ENCODE measurements at regions not wholly inside any gene's neighbourhood (a gene's known extent, or its start where the extent isn't known, plus 50 kb on each side); places are given as distances from the start of the nearest gene placed in this dataset.

DNA sequence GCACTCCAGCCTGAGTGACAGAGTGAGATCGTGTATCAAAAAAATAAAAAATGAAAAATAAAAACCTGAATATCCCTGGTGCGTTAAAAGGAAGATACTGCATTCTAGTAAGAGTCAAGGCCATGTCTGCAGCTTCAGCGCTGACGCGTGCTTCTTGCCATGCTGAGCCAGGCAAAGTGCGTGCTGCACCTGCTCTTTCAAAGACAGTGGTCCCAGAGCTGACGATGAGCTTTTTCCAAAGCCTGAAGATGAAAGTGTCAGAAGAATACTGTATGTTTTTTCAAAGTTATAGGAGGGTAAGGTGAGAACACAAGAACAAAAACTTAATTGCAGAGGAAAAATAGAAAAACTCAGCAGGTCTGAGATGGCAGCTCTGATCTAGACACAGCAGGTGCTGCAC, 115.1 kb downstream of the RNASET2 start:
- H3K27ac ChIP-seq: no peak overlapping the region
- no peaks in the 10 kb centered on the region for H3K36me3 ChIP-seq
- no peaks in the 10 kb centered on the region for H3K4me1 ChIP-seq
- ATAC-seq (ENCODE audit: low FRiP score in 2 of 2) (no peak), DNase-seq (no peak)
- no peak overlapping the region for H3K4me3 ChIP-seq
- H3K9me3 ChIP-seq: no peaks in the 10 kb centered on the region
- 89 to 95% methylated on average over 7 of the region's 7 CpGs for WGBS, 2 donors
- H3K27me3 ChIP-seq: no peaks in the 10 kb centered on the region
- TF ChIP-seq EP300 (IDR thresholded peaks at IDR 0.05) (no peak), POLR2A (IDR thresholded peaks at IDR 0.05) (no peak), POLR2AphosphoS5 (IDR thresholded peaks at IDR 0.05) (no peak), CTCF (IDR thresholded peaks at IDR 0.05) (no peak)

DNA sequence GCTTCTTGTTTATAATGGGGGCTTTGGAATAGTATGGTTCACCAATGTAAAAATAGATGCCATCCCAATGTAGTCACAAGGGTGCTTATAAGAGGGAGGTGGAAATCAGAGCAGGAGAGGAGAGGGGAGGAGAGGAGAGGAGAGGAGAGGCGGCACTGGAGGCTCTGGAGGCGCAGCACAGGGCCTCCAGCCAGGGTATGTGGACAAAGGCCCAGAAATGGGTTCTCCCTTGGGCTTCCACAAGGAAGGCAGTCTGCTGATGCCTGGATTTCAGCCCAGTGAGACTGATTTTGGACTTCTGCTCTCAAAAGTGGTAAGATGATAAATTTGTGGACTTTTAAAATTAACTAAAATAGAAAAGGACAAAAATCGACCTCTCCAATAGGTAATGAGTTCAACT, 116.8 kb downstream of the RNASET2 start:
- TF ChIP-seq EP300 (IDR thresholded peaks at IDR 0.05) (no peak), CTCF (IDR thresholded peaks at IDR 0.05) (no peak), POLR2AphosphoS5 (IDR thresholded peaks at IDR 0.05) (no peak), POLR2A (IDR thresholded peaks at IDR 0.05) (no peak)
- 77 to 79% methylated on average over 1 to 3 of the region's 3 CpGs for WGBS, 2 donors

DNA sequence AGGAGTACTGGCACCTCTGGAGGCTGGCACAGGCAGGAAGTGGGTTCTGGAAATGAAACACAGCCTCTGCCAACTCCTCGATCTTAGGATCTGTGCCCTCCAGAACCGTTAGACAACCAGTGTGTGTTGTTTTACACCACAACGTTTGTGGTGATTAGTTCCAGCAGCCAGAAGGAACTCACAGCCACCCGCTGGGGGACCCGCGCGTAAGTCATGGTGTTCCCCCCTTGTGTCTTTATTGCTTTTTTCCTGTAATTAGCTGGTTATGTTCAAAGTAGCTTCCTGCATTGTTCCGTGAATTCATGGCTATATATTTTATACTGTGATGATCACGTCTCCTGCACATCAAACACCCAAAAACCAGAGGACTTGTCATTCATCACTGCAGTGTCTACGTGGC, 117.4 kb downstream of the RNASET2 start:
- H3K9me3 ChIP-seq: no peaks in the 10 kb centered on the region
- H3K36me3 ChIP-seq: no peaks in the 10 kb centered on the region
- TF ChIP-seq POLR2A (IDR thresholded peaks at IDR 0.05) (no peak), EP300 (IDR thresholded peaks at IDR 0.05) (no peak), POLR2AphosphoS5 (IDR thresholded peaks at IDR 0.05) (no peak), CTCF (IDR thresholded peaks at IDR 0.05) (no peak)
- 62 to 65% methylated on average over 10 of the region's 10 CpGs for WGBS, 2 donors
- H3K27me3 ChIP-seq: no peaks in the 10 kb centered on the region
- H3K4me1 ChIP-seq: no peaks in the 10 kb centered on the region
- DNase-seq (no peak), ATAC-seq (ENCODE audit: low FRiP score in 2 of 2) (no peak)
- H3K27ac ChIP-seq: no peak overlapping the region
- no peak overlapping the region for H3K4me3 ChIP-seq

More for the DNA sequence above, 116.8 kb downstream of the RNASET2 start:
- Histone ChIP-seq H3K27me3 (no peaks in the 10 kb centered on the region), H3K36me3 (no peaks in the 10 kb centered on the region), H3K4me1 (no peaks in the 10 kb centered on the region), H3K9me3 (no peaks in the 10 kb centered on the region), H3K27ac (no peak overlapping the region), H3K4me3 (no peak overlapping the region)
- DNase-seq (no peak), ATAC-seq (ENCODE audit: low FRiP score in 2 of 2) (no peak)

GRCh38 chr6:166836785-166837718, 119.3 kb downstream of the RNASET2 start:
- Histone ChIP-seq H3K4me3 (no peak overlapping the region), H3K27ac (no peak overlapping the region), H3K4me1 (no peaks in the 10 kb centered on the region), H3K27me3 (no peaks in the 10 kb centered on the region), H3K36me3 (no peaks in the 10 kb centered on the region), H3K9me3 (no peaks in the 10 kb centered on the region)
- peak in 1 of 2 donors; percentile 51 for DNase-seq
- WGBS, 2 donors: 89 to 94% methylated on average over 11 to 33 of the region's 33 CpGs
- TF ChIP-seq POLR2A (IDR thresholded peaks at IDR 0.05) (no peak), EP300 (IDR thresholded peaks at IDR 0.05) (no peak), POLR2AphosphoS5 (IDR thresholded peaks at IDR 0.05) (no peak), CTCF (IDR thresholded peaks at IDR 0.05) (no peak)
- ATAC-seq (ENCODE audit: low FRiP score in 2 of 2): peak; percentile 21 to 26

- H3K4me1 ChIP-seq: no peaks in the 10 kb centered on the region
- H3K36me3 ChIP-seq: no peaks in the 10 kb centered on the region
- TF ChIP-seq POLR2AphosphoS5 (IDR thresholded peaks at IDR 0.05) (no peak), EP300 (IDR thresholded peaks at IDR 0.05) (no peak), CTCF (IDR thresholded peaks at IDR 0.05) (no peak), POLR2A (IDR thresholded peaks at IDR 0.05) (no peak)
- no peak overlapping the region for H3K4me3 ChIP-seq
- H3K9me3 ChIP-seq: no peaks in the 10 kb centered on the region
- DNase-seq (no peak), ATAC-seq (ENCODE audit: low FRiP score in 2 of 2) (no peak)
- H3K27me3 ChIP-seq: no peaks in the 10 kb centered on the region
- H3K27ac ChIP-seq: no peak overlapping the region
- WGBS, 2 donors: 80 to 84% methylated on average over 4 of the region's 4 CpGs
These were observed 122.3 kb downstream of the RNASET2 start for GRCh38 chr6:166834049-166834448.

All from upper lobe of left lung (tissue), 6 donors.